DMS 273 (cell line): ENCODE measurements at regions not wholly inside any gene's neighbourhood (a gene's known extent, or its start where the extent isn't known, plus 50 kb on each side); places are given as distances from the start of the nearest gene placed in this dataset.

Experiments used
- DNase-seq: peaks from one replicate; lab custom pipeline; 2025; ENCODE audit not compliant: unreplicated experiment; lab: John Stamatoyannopoulos, UW

- no peak for DNase-seq
Observed at GRCh38 chr3:193754719-193755118, 161.7 kb downstream of the OPA1 start.

- no peak for DNase-seq
Observed at GRCh38 chr3:193756536-193756935, 163.5 kb downstream of the OPA1 start.

GRCh38 chr3:193757457-193757856 lies 164.4 kb downstream of the OPA1 start:
- DNase-seq, result no peak

- no peak for DNase-seq
Observed at GRCh38 chr3:193761969-193762368, 169.0 kb downstream of the OPA1 start.

- DNase-seq, result no peak
Observed at GRCh38 chr3:193762657-193763056, 169.6 kb downstream of the OPA1 start.

- no peak for DNase-seq
Observed at GRCh38 chr3:193764959-193765358, 172.0 kb downstream of the OPA1 start.

- DNase-seq, result no peak
Observed at GRCh38 chr3:193767353-193768069, 174.5 kb downstream of the OPA1 start.

- peak; percentile 21 for DNase-seq
Observed at GRCh38 chr3:193768070-193768394, 175.0 kb downstream of the OPA1 start.

- DNase-seq, result no peak
Observed at GRCh38 chr3:193769437-193769836, 176.4 kb downstream of the OPA1 start.

GRCh38 chr3:193771011-193771652 lies 178.1 kb downstream of the OPA1 start:
- DNase-seq, result no peak

- no peak for DNase-seq
Observed at GRCh38 chr3:193771653-193772421, 178.8 kb downstream of the OPA1 start.

- no peak for DNase-seq
Observed at GRCh38 chr3:193772422-193772763, 179.4 kb downstream of the OPA1 start.

- no peak for DNase-seq
Observed at GRCh38 chr3:193773266-193774220, 180.5 kb downstream of the OPA1 start.

GRCh38 chr3:193774272-193774915 lies 181.4 kb downstream of the OPA1 start:
- DNase-seq, result no peak

GRCh38 chr3:193774916-193775285 lies 181.9 kb downstream of the OPA1 start:
- DNase-seq, result no peak

- DNase-seq, result no peak
Observed at GRCh38 chr3:193775421-193776077, 182.5 kb downstream of the OPA1 start.

GRCh38 chr3:193776626-193777358 lies 183.8 kb downstream of the OPA1 start:
- no peak for DNase-seq

GRCh38 chr3:193777524-193777923 lies 184.5 kb downstream of the OPA1 start:
- peak; percentile 50 for DNase-seq

- no peak for DNase-seq
Observed at GRCh38 chr3:193778676-193779075, 185.7 kb downstream of the OPA1 start.

- DNase-seq, result no peak
Observed at GRCh38 chr3:193779933-193780332, 186.9 kb downstream of the OPA1 start.
